RCC 7860 (cell line): ENCODE measurements at regions not wholly inside any gene's neighbourhood (a gene's known extent, or its start where the extent isn't known, plus 50 kb on each side); places are given as distances from the start of the nearest gene placed in this dataset.
A peak's percentile ranks its signal among the peaks of the same experiment; 100 is the strongest.
"Not testable (repeated sequence)": the region's sequence is repeated elsewhere in the genome, so short reads cannot be mapped to it uniquely, and the experiment has no call there.

Source experiments
- DNase-seq: peaks from one replicate; pipeline ENCODE4 v3.0.0-alpha.2; 2015; ENCODE audit warnings: low spot score
- FAIRE-seq: peaks from 2 replicates; lab custom pipeline; 2012; peaks lifted over from hg19 to GRCh38; lab: Jason Lieb, UNC

DNA sequence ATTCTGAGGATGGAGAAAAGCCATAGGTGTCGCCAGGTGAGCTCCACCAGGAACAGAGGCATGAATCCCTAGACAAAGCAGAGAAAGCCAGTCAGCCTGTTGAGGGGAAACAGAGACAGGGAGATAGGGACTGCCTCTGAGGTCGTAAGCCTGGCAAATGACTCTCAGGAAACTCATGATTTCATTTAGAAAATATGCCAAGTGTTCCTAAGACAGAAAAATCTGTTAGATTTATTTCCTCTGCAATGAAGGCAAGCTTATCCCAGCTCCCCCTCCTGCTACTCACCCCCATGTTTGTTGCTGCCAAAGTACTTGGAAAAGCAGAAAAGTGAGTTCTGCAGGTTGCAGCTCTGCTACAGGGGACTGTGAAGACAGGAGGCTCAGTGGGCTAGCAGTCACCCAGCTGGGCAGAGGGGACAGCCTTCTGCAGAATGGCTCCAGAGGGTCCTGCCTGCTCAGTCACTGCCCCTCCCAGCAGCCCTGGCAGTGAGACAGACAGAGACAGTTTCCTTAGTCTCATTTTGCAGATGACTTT lies 184.3 kb downstream of the ADRA2A start:
- DNase-seq (no peak), FAIRE-seq (no peak)

- FAIRE-seq = no peak
Observed at GRCh38 chr10:111265341-111265740, 188.5 kb downstream of the ADRA2A start.

DNA sequence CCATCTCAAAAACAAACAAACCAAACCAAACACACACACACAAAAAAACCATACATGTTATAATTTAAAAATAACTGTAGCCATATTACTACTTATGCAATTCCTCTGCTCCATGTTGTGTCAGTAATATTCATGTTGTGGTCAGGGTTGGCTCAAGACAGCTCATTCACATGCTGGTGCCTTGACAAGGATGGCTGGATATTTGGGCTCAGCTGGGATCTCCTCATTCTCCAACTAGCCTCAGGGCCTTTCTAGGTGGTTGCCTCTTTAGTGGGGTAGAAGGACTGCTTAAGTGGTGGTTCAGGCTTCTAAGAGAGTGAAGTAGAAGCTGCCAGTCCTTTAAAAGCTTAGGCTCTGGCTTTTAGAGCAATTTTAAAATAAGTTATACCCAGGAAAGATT lies 189.3 kb downstream of the ADRA2A start:
- no peak for FAIRE-seq
- DNase-seq = no peak

More at GRCh38 chr10:111265341-111265740, 188.5 kb downstream of the ADRA2A start:
- DNase-seq = no peak

DNA sequence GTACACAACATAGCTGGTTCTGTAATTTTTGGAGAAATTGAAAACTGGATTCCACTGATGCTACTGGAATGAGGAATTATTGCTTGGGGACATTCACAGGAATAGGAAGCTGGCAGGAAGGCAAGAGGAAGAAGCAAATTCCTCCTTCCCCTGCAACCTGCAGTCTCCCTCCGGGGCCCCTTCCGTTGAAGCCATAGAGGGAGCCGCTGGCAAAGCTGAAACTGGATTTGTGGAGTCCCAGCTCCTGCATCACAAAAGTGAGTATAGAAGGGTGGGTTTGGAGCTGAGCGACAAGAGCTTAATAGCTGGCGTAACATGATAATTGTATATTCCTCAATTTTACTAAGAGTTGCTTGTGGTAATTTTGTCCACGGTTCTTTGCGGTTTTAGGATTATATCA lies 190.8 kb downstream of the ADRA2A start:
- FAIRE-seq = no peak

DNA sequence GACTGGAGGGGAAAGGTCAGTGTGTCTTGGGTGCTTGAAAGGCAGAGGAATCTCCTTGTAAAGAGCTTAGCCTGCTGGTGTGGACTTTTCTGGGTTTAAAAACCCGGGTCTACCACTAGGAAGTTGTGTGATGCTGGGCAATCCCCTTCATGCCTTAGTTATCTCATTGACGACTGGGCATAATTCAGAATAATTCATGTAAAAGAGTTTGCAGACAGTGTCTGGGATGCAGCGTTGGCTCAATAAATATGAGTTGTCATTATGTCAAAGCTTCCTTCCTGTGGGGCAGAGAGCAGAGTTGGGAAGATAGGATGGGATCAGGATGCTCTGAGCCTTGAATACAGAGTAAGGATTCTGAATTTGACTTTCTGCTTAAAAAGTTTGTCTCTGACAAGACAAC lies 196.4 kb downstream of the ADRA2A start:
- FAIRE-seq (no peak), DNase-seq (no peak)

More for the DNA sequence above, 190.8 kb downstream of the ADRA2A start:
- no peak for DNase-seq

DNA sequence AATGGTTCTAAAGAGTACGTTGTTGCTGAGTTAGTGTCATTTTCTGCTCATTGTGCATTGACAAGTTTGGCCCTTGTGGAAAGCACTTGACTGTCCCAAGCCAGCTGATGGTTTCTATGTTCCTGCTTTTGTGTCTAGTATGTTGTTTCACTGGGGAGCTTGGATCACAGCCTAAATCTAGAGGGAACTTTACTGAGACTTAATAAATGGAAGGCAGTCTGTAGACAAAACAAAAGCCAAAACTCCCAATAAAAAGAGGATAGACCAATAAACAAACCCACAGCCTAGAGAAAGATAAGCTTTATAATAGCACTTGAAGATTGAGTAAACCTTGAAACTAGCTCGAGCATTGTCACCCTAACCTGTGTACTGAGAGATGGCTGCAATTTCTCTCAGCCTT lies 196.8 kb downstream of the ADRA2A start:
- DNase-seq (no peak), FAIRE-seq (no peak)

- FAIRE-seq (no peak), DNase-seq (no peak)
Observed at GRCh38 chr10:111275091-111275490, 198.3 kb downstream of the ADRA2A start.

DNA sequence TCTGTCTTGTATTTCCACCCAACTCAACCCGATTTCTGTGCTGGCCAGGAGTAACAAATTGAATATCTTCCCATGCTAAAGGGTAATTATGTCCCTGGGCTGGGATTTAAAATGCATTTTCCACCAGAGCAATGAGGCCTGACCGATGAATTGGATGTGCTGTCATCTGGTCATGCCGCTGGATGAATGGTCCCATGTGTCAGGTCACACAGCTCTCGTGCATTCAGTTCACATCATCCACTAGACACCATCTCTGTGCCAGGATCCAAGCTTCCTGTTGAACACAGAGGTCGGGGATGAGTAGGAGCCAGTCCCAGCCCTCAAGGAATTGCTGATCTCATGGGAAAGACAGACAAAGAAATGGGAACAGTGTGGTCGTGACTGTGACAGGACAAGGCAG lies 200.8 kb downstream of the ADRA2A start:
- no peak for FAIRE-seq
- no peak for DNase-seq

- no peak for FAIRE-seq
- no peak for DNase-seq
Observed at GRCh38 chr10:111278266-111278665, 201.4 kb downstream of the ADRA2A start.

- no peak for FAIRE-seq
- DNase-seq = no peak
Observed at GRCh38 chr10:111281516-111281915, 204.7 kb downstream of the ADRA2A start.

DNA sequence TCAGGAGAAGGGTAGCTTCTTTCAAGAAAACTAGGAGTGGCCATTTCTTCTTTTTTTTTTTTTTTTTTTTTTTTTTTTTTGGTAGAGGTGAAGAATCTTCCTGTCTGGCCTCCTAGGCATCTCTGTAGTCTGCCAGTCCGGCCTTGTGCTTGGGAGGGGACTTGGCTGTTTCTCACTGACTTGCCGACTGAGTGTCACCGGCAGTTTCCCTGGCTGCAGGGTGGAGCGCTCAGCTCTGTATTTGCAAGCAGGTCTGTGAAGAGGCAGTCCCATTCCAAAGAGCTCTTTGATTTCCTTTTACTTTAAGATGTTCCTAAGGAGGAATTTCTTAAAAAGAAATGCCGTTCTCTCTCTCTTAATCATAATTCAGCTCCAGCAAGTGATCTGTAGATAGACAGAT lies 212.6 kb downstream of the ADRA2A start:
- DNase-seq (no peak), FAIRE-seq (no peak)

- DNase-seq (no peak), FAIRE-seq (no peak)
Observed at GRCh38 chr10:111290649-111291048, 213.8 kb downstream of the ADRA2A start.

DNA sequence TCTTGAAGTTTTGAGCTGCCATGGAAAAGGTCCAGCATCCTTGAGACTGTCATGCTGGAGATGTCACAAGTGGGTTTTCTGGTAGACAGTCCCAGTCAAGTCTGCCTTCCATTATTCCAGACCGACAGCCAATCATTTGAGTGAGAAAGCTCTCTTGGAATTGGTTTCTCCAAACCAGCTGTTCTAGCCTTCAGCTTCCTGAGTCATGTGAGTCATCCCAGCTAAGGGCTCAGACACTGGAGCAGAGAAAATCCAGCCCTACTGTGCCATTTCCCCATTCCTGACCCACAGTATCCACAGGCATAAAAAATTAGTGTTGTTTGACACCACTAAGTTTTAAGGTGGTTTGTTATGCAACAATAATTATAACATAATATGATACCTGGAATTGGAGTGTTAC lies 219.0 kb downstream of the ADRA2A start:
- FAIRE-seq = no peak
- DNase-seq = no peak

DNA sequence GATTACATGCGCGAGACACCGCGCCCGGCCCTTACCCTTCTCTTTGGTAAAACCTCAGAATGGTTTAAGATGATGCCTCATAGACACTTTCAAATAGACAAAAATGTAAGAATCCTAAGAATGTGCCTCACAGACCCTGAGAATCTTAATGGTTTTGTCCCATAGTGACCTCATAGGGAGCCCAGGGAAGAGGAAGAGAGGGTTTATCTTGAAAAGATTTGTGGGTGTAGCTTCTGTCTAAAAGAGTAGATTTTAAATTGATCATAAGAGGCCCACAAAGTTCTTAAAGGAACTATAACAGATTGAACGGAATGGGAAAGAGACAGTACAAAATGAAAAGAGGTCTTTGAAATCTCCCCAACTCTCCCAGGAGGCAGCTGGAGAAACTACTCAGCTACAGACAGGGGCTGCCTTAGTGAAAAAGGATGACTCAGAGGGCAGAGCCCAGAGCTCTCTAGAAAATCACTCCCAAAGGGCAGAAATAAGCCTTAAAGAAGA lies 220.6 kb downstream of the ADRA2A start:
- FAIRE-seq = no peak
- peak; percentile 13 for DNase-seq

- FAIRE-seq = no peak
Observed at GRCh38 chr10:111298031-111298430, 221.2 kb downstream of the ADRA2A start.

DNA sequence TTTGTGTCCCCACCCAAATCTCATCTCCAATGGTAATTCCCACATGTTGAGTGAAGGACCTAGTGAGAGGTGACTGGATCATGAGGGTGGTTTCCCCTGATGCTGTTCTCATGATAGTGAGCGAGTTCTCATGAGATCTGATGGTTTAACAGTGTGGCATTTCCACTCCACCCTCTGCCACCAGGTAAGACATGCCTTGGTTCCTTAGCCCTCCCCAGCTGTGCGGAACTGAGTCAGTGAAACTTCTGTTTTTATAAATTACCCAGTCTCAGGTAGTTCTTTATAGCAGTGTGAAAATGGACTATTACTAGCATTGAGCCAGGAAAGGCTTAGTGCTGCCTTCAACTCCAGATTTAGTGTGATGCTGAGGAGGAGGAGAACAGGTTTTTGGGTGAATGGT lies 222.2 kb downstream of the ADRA2A start:
- FAIRE-seq (no peak), DNase-seq (no peak)

More at GRCh38 chr10:111298031-111298430, 221.2 kb downstream of the ADRA2A start:
- no peak for DNase-seq

- no peak for FAIRE-seq
Observed at GRCh38 chr10:111303887-111304286, 227.1 kb downstream of the ADRA2A start.

DNA sequence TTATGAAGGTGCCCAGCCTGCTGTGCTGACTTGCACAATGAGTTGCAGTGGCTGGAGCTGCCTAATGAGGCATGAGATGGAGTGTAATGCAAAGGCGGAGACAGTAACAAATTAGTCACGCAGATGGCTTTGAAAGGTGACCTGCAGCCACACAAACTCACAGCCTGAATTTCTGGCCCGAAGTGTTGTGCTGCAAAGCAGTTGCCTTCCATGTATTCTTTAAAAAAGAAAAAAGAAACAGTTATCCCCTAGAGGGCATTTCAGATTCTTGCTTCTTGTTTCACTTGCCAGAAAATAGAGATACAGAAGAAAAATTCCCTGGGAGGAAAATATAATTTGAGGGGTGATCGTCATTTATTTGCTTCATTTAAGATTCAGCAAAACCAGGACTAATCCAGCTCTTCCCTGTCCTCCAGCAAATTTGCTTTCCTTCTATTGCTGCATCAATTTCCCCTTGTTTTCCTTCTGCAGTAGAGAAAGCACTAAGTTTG lies 239.9 kb downstream of the ADRA2A start:
- DNase-seq = no peak
- peak; percentile 14 for FAIRE-seq

More at GRCh38 chr10:111303887-111304286, 227.1 kb downstream of the ADRA2A start:
- no peak for DNase-seq

DNA sequence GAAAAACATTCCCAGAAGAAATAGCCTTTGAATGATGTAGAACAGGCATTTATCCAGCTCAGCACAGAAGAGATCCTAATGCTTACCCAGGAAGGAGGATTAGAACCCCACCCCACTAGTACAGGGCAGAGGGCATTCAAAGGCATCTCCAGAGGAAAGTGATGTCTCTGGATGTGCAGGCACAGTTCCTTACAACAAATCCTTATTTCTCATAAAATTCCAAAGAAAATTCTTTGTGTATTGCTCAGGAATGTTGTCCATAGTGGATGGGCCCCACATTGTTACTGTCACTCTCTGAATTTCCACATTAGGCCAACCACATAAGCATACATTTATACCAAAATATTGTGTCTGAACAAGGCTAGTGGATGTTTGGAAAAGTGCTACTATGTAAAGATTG lies 243.0 kb downstream of the ADRA2A start:
- no peak for FAIRE-seq
- DNase-seq = no peak

- DNase-seq (no peak), FAIRE-seq (no peak)
Observed at GRCh38 chr10:111323389-111323966, 246.6 kb downstream of the ADRA2A start.

GRCh38 chr10:111332174-111332573 lies 255.3 kb downstream of the ADRA2A start:
- not testable (repeated sequence) for FAIRE-seq, DNase-seq

GRCh38 chr10:111335826-111336225 lies 259.0 kb downstream of the ADRA2A start:
- DNase-seq (no peak), FAIRE-seq (no peak)

- DNase-seq (no peak), FAIRE-seq (no peak)
Observed at GRCh38 chr10:111338035-111338434, 261.2 kb downstream of the ADRA2A start.
